HepG2 (cell line): ENCODE measurements at regions not wholly inside any gene's neighbourhood (a gene's known extent, or its start where the extent isn't known, plus 50 kb on each side); places are given as distances from the start of the nearest gene placed in this dataset.

Experiments
- ATAC-seq: fragments of 200-7000 bp; cut with Tn5 transposase; 3 replicates; pipeline ENCODE4 v1.9.1; 2020; ENCODE audit warnings: mild to moderate bottlenecking, moderate library complexity
- BruUV-seq: library from RNA; stranded (reverse); fragments of 400-500 nt; replicated peaks from 2 replicates; lab custom pipeline; 2021; lab: Mats Ljungman, UMichigan
- CTCF ChIA-PET: fragments of 300-600 bp; formaldehyde crosslinking; extraction: SDS; loops from one replicate; lab custom pipeline; 2021; ENCODE audit warnings: low total read pairs, inconsistent platforms, low intra/inter-chr PET ratio; lab: Yijun Ruan, JAX
- POLR2A ChIA-PET: fragments of 350-600 bp; sonication (Branson Sonifier 250); formaldehyde crosslinking; loops from one replicate; lab custom pipeline; 2020; ENCODE audit warnings: antibody characterized with exemption, inconsistent platforms; lab: Yijun Ruan, JAX
- DNase-seq: peaks from one replicate; pipeline ENCODE4 v3.0.0-alpha.2; 2015; ENCODE audit warnings: low spot score
- FAIRE-seq: peaks from 3 replicates; lab custom pipeline; 2011; peaks lifted over from hg19 to GRCh38; lab: Jason Lieb, UNC
- H2AFZ ChIP-seq: one replicate; pipeline ENCODE4 v1.6.1; 2011; ENCODE audit warnings: low read length, inconsistent platforms
- H3K27ac ChIP-seq: fragments of 300-600 bp; 3 replicates; pipeline ENCODE4 v1.8.0; 2011; ENCODE audit warnings: mixed run types, mild to moderate bottlenecking, mixed read lengths, low read length, inconsistent platforms; ENCODE audit not compliant: insufficient read depth; ENCODE audit errors: extremely low read length
- H3K27me3 ChIP-seq, 2 experiments: fragments of 200-600 bp in 1 of 2; 2 replicates in 1 of 2; 3 replicates in 1 of 2; pipeline versions ENCODE4 v1.6.0 to v1.8.0; 2011; ENCODE audit warnings: low read length in 2 of 2, mild to moderate bottlenecking in 2 of 2, moderate library complexity in 2 of 2, inconsistent platforms in 1 of 2; ENCODE audit not compliant: insufficient read depth in 2 of 2, control insufficient read depth in 1 of 2
- H3K36me3 ChIP-seq, 2 experiments: fragments of 200-600 bp in 1 of 2; replicated peaks in 1 of 2; 2 replicates in 1 of 2; 3 replicates in 1 of 2; pipeline versions ENCODE4 v1.5.1 to v1.8.0; 2011; ENCODE audit warnings: low read length in 2 of 2, inconsistent platforms in 1 of 2; ENCODE audit not compliant: insufficient read depth in 2 of 2, control insufficient read depth in 1 of 2
- H3K4me1 ChIP-seq: 2 replicates; pipeline ENCODE4 v1.5.1; 2012; ENCODE audit warnings: low read length, inconsistent platforms; ENCODE audit not compliant: insufficient read depth
- H3K4me2 ChIP-seq: 2 replicates; pipeline ENCODE4 v1.6.0; 2011; ENCODE audit warnings: low read depth, low read length, inconsistent platforms
- H3K4me3 ChIP-seq, 3 experiments: fragments of 200-600 bp in 1 of 3; sonication (generic), shearing (Covaris generic) in 1 of 3; replicated peaks in 1 of 3; 2 replicates each; pipeline ENCODE4 v1.5.1; 2011 to 2016; ENCODE audit warnings: low read length in 3 of 3, inconsistent platforms in 2 of 3, low read depth in 2 of 3, mild to moderate bottlenecking in 2 of 3, control low read depth in 1 of 3, mixed read lengths in 1 of 3; ENCODE audit not compliant: insufficient read depth in 1 of 3
- H3K79me2 ChIP-seq: one replicate; pipeline ENCODE4 v1.6.1; 2011; ENCODE audit warnings: low read length, inconsistent platforms; ENCODE audit not compliant: insufficient read depth
- H3K9ac ChIP-seq: 2 replicates; pipeline ENCODE4 v1.6.0; 2011; ENCODE audit warnings: mild to moderate bottlenecking, low read depth, low read length, inconsistent platforms; ENCODE audit not compliant: insufficient read depth
- H3K9me3 ChIP-seq: 2 replicates; pipeline ENCODE4 v1.5.1; 2012; ENCODE audit warnings: mild to moderate bottlenecking, low read length
- H4K20me1 ChIP-seq: 2 replicates; pipeline ENCODE4 v1.6.0; 2011; ENCODE audit warnings: inconsistent platforms, mild to moderate bottlenecking, low read length, moderate library complexity; ENCODE audit not compliant: insufficient read depth
- FLYWCH1 ChIP-seq: sonication (generic); formaldehyde crosslinking; IDR thresholded peaks from 2 replicates; pipeline ENCODE4 v1.8.1; 2023; ENCODE audit warnings: mild to moderate bottlenecking, missing genetic modification reagents
- KAT8 ChIP-seq: IDR thresholded peaks from 2 replicates; pipeline ENCODE4 v1.6.1; 2016; ENCODE audit warnings: missing genetic modification reagents, missing compliant biosample characterization
- MAX ChIP-seq: IDR thresholded peaks from 2 replicates; pipeline ENCODE4 v1.6.1; 2012; ENCODE audit warnings: inconsistent platforms
- MTA1 ChIP-seq: sonication (generic); formaldehyde crosslinking; IDR thresholded peaks from 2 replicates; pipeline ENCODE4 v1.4.0; 2020; ENCODE audit warnings: missing genetic modification reagents, mild to moderate bottlenecking, borderline replicate concordance
- MTERF4 ChIP-seq: sonication (generic); formaldehyde crosslinking; IDR thresholded peaks from 2 replicates; pipeline ENCODE4 v1.8.0; 2023; ENCODE audit warnings: mild to moderate bottlenecking, missing genetic modification reagents
- PRMT3 ChIP-seq: sonication (generic); formaldehyde crosslinking; IDR thresholded peaks from 2 replicates; pipeline ENCODE4 v1.8.1; 2022; ENCODE audit warnings: low read depth, mild to moderate bottlenecking, moderate library complexity, missing genetic modification reagents, borderline replicate concordance
- REL ChIP-seq: sonication (generic); formaldehyde crosslinking; conservative IDR thresholded peaks from 2 replicates; pipeline ENCODE4 v1.8.0; 2022; ENCODE audit warnings: mild to moderate bottlenecking, missing genetic modification reagents, moderate library complexity
- XRCC5 ChIP-seq: fragments of 200-400 bp; formaldehyde crosslinking; optimal IDR thresholded peaks from 2 replicates; pipeline ENCODE3; 2017; ENCODE audit warnings: mild to moderate bottlenecking, low read length
- ZFP36 ChIP-seq: fragments of 150-350 bp; IDR thresholded peaks from 2 replicates; pipeline ENCODE4 v1.6.1; 2018; ENCODE audit warnings: borderline replicate concordance, low read length, low read depth; ENCODE audit not compliant: partially characterized antibody
- ZNF124 ChIP-seq: sonication (generic); formaldehyde crosslinking; IDR thresholded peaks from 2 replicates; pipeline ENCODE4 v1.4.0; 2020; ENCODE audit warnings: missing genetic modification reagents
- ZNF7 ChIP-seq: IDR thresholded peaks from 2 replicates; pipeline ENCODE4 v1.6.1; 2016; ENCODE audit warnings: missing biosample characterization, missing genetic modification reagents
- ZNF775 ChIP-seq: sonication (generic); formaldehyde crosslinking; IDR thresholded peaks from 2 replicates; pipeline ENCODE4 v1.4.0; 2020; ENCODE audit warnings: missing genetic modification reagents, mild to moderate bottlenecking, moderate library complexity, borderline replicate concordance
- WGBS: methylation state at CpG from one replicate; pipeline ENCODE4 v1.1.6; 2017; ENCODE audit warnings: low lambda C conversion rate; 5-methylcytosine and 5-hydroxymethylcytosine counted together
- in situ Hi-C: cut with HindIII; loops from 2 replicates; pipeline ENCODE4 v1.10.0; 2017; ENCODE audit warnings: low pct_unique_long_range_greater_than_20kb; ENCODE audit not compliant: extremely low pct_ligation_motif_present
- intact Hi-C: fragments of 100-400 bp; cut with micrococcal nuclease; formaldehyde crosslinking; loops from one replicate; pipeline ENCODE4 v1.10.0; 2022; ENCODE audit not compliant: unreplicated experiment
- TF ChIP-seq, protein P1 (sequence below): sonication (generic); formaldehyde crosslinking; IDR thresholded peaks from 2 replicates; pipeline ENCODE4 v1.8.1; 2022; ENCODE audit warnings: low read depth, mild to moderate bottlenecking, missing genetic modification reagents
- TF ChIP-seq, protein P2 (sequence below): sonication (generic); formaldehyde crosslinking; IDR thresholded peaks from 2 replicates; pipeline ENCODE4 v1.9.0; 2021; ENCODE audit warnings: missing genetic modification reagents, mild to moderate bottlenecking, borderline replicate concordance
- TF ChIP-seq, protein P3 (sequence below): sonication (generic); formaldehyde crosslinking; IDR thresholded peaks from 2 replicates; pipeline ENCODE4 v1.5.0; 2020; ENCODE audit warnings: mild to moderate bottlenecking, missing genetic modification reagents

DNA sequence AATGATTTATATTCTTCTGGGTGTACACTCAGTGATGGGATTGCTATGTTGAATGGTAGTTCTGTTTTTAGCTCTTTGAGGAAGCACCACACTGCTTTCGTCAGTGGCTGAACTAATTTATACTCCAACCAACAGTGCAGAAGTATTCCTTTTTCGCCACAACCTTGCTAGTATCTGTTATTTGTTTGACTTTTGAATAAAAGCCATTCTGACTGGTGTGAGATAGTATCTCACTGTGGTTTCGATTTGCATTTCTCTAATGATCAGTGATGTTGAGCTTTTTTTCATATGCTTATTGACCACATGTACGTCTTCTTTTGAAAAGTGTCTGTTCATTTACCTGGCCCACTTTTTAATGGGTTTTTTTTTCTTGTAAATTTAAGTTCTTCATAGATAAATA is 583.8 kb upstream of the ARID1B start:
- FAIRE-seq (peak; percentile 51), DNase-seq (no peak), ATAC-seq (no peak)
- 1% methylated on average over 4 of the region's 4 CpGs for WGBS
- Histone ChIP-seq H3K27ac (no peak overlapping the region), H4K20me1 (no peaks in the 10 kb centered on the region), H3K36me3 (no peaks in the 10 kb centered on the region), H3K4me3 (no peak overlapping the region), H3K4me2 (no peak overlapping the region), H3K9ac (no peak overlapping the region), H2AFZ (no peak overlapping the region), H3K27me3 (no peaks in the 10 kb centered on the region; a peak in 1 of 5 replicates), H3K79me2 (no peaks in the 10 kb centered on the region), H3K9me3 (peaks cover 4% of the 10 kb centered on the region; the same call in 1 of the 2 replicates), H3K4me1 (no peaks in the 10 kb centered on the region)
- TF ChIP-seq FLYWCH1 (CRISPR knock-in tag) (no peak), MTA1 (CRISPR knock-in tag) (no peak), KAT8 (CRISPR knock-in tag) (no peak), REL (no peak), ZNF7 (CRISPR knock-in tag) (no peak), MTERF4 (CRISPR knock-in tag) (no peak), ZNF124 (no peak), ZFP36 (no peak), MAX (no peak), PRMT3 (CRISPR knock-in tag) (no peak), XRCC5 (no peak), ZNF775 (no peak)
- TF ChIP-seq, protein P1, sequence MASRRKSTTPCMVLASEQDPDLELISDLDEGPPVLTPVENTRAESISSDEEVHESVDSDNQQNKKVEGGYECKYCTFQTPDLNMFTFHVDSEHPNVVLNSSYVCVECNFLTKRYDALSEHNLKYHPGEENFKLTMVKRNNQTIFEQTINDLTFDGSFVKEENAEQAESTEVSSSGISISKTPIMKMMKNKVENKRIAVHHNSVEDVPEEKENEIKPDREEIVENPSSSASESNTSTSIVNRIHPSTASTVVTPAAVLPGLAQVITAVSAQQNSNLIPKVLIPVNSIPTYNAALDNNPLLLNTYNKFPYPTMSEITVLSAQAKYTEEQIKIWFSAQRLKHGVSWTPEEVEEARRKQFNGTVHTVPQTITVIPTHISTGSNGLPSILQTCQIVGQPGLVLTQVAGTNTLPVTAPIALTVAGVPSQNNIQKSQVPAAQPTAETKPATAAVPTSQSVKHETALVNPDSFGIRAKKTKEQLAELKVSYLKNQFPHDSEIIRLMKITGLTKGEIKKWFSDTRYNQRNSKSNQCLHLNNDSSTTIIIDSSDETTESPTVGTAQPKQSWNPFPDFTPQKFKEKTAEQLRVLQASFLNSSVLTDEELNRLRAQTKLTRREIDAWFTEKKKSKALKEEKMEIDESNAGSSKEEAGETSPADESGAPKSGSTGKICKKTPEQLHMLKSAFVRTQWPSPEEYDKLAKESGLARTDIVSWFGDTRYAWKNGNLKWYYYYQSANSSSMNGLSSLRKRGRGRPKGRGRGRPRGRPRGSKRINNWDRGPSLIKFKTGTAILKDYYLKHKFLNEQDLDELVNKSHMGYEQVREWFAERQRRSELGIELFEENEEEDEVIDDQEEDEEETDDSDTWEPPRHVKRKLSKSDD (CRISPR knock-in tag), result no peak
- TF ChIP-seq, protein P2, sequence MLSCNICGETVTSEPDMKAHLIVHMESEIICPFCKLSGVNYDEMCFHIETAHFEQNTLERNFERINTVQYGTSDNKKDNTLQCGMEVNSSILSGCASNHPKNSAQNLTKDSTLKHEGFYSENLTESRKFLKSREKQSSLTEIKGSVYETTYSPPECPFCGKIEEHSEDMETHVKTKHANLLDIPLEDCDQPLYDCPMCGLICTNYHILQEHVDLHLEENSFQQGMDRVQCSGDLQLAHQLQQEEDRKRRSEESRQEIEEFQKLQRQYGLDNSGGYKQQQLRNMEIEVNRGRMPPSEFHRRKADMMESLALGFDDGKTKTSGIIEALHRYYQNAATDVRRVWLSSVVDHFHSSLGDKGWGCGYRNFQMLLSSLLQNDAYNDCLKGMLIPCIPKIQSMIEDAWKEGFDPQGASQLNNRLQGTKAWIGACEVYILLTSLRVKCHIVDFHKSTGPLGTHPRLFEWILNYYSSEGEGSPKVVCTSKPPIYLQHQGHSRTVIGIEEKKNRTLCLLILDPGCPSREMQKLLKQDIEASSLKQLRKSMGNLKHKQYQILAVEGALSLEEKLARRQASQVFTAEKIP (CRISPR knock-in tag), result no peak
- TF ChIP-seq, protein P3, sequence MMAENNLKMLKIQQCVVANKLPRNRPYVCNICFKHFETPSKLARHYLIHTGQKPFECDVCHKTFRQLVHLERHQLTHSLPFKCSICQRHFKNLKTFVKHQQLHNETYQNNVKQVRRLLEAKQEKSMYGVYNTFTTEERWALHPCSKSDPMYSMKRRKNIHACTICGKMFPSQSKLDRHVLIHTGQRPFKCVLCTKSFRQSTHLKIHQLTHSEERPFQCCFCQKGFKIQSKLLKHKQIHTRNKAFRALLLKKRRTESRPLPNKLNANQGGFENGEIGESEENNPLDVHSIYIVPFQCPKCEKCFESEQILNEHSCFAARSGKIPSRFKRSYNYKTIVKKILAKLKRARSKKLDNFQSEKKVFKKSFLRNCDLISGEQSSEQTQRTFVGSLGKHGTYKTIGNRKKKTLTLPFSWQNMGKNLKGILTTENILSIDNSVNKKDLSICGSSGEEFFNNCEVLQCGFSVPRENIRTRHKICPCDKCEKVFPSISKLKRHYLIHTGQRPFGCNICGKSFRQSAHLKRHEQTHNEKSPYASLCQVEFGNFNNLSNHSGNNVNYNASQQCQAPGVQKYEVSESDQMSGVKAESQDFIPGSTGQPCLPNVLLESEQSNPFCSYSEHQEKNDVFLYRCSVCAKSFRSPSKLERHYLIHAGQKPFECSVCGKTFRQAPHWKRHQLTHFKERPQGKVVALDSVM (CRISPR knock-in tag), result no peak
- intact Hi-C loops (no loop called here), in situ Hi-C loops (no loop called here)
- CTCF ChIA-PET, result no interaction called here
- BruUV-seq, result no TSS peak
- POLR2A ChIA-PET, result no interaction called here
